Upper lobe of left lung (tissue), 6 donors: ENCODE measurements at regions not wholly inside any gene's neighbourhood (a gene's known extent, or its start where the extent isn't known, plus 50 kb on each side); places are given as distances from the start of the nearest gene placed in this dataset.
A peak's percentile ranks its signal among the peaks of the same experiment; 100 is the strongest.
"Not testable (repeated sequence)": the region's sequence is repeated elsewhere in the genome, so short reads cannot be mapped to it uniquely, and the experiment has no call there.

Experiments
- ATAC-seq, 2 donors: fragments of 200-7000 bp; cut with Tn5 transposase; one replicate each; pipeline ENCODE4 v1.9.1; 2022; ENCODE audit warnings: mild to moderate bottlenecking in 2 of 2, moderate library complexity in 2 of 2; ENCODE audit not compliant: low FRiP score in 2 of 2
- DNase-seq, 2 donors: peaks; one replicate each; pipeline ENCODE4 v3.0.0-alpha.2; 2019 to 2020
- H3K27ac ChIP-seq, 4 donors: fragments of 200-600 bp; sonication (generic); one replicate each; pipeline ENCODE4 v1.5.1; 2016 to 2019
- H3K27me3 ChIP-seq, 4 donors: fragments of 200-600 bp; sonication (generic); one replicate each; pipeline ENCODE4 v1.5.1; 2017 to 2019
- H3K36me3 ChIP-seq, 4 donors: fragments of 200-600 bp; sonication (generic); one replicate each; pipeline ENCODE4 v1.5.1; 2016 to 2019
- H3K4me1 ChIP-seq, 4 donors: fragments of 200-600 bp; sonication (generic); one replicate each; pipeline ENCODE4 v1.5.1; 2018 to 2019
- H3K4me3 ChIP-seq, 4 donors: fragments of 200-600 bp; sonication (generic); one replicate each; pipeline ENCODE4 v1.5.1; 2017 to 2019; ENCODE audit warnings: mild to moderate bottlenecking in 2 of 4, moderate library complexity in 1 of 4
- H3K9me3 ChIP-seq, 4 donors: fragments of 200-600 bp; sonication (generic); one replicate each; pipeline ENCODE4 v1.5.1; 2018 to 2019
- CTCF ChIP-seq, 6 experiments: fragments of 450-650 bp in 4 of 6; fragments of 200-600 bp in 2 of 6; sonication (generic) in 2 of 6; IDR thresholded peaks; one replicate each; pipeline ENCODE4 v1.5.1; 2016 to 2019; ENCODE audit warnings: antibody characterized with exemption in 6 of 6
- EP300 ChIP-seq, 4 donors: sonication (generic); formaldehyde crosslinking; IDR thresholded peaks; one replicate each; pipeline ENCODE4 v1.5.1; 2017; ENCODE audit warnings: antibody characterized with exemption in 4 of 4, control low read depth in 2 of 4
- POLR2A ChIP-seq, 4 donors: fragments of 450-650 bp; IDR thresholded peaks; one replicate each; pipeline ENCODE4 v1.5.1; 2016 to 2017; ENCODE audit warnings: antibody characterized with exemption in 4 of 4, mild to moderate bottlenecking in 2 of 4
- POLR2AphosphoS5 ChIP-seq, 2 donors: sonication (generic); formaldehyde crosslinking; IDR thresholded peaks; one replicate each; pipeline ENCODE4 v1.5.1; 2017; ENCODE audit warnings: antibody characterized with exemption in 2 of 2
- WGBS, 2 donors: methylation state at CpG; one replicate each; pipeline ENCODE4 v1.1.5; 2017 to 2018; 5-methylcytosine and 5-hydroxymethylcytosine counted together
- donor health status: DM: no; HTN: no; CAD: no; lungs with moderate emphysema.
- donor health status: DM: no; HTN: yes; CAD: no; lungs with severe emphysema.

GRCh38 chr18:70781860-70782453, 493.1 kb downstream of the SOCS6 start:
- no peak overlapping the region for H3K27ac ChIP-seq
- ATAC-seq, result peak in 1 of 2 donors; percentile 75
- H3K27me3 ChIP-seq, result no peaks in the 10 kb centered on the region
- TF ChIP-seq POLR2A (IDR thresholded peaks at IDR 0.05) (no peak), EP300 (IDR thresholded peaks at IDR 0.05) (no peak), POLR2AphosphoS5 (IDR thresholded peaks at IDR 0.05) (no peak), CTCF (IDR thresholded peaks at IDR 0.05) (peak in 5 of 6 experiments; percentile 22 to 47 (median 26))
- 1 to 10% methylated on average over 8 of the region's 8 CpGs for WGBS, 2 donors
- no peaks in the 10 kb centered on the region for H3K36me3 ChIP-seq
- no peaks in the 10 kb centered on the region for H3K9me3 ChIP-seq
- H3K4me3 ChIP-seq, result no peak overlapping the region
- DNase-seq, result peak in 1 of 2 donors; percentile 34
- no peaks in the 10 kb centered on the region for H3K4me1 ChIP-seq

- not testable (repeated sequence) for H3K27me3 ChIP-seq, H3K9me3 ChIP-seq, DNase-seq, H3K36me3 ChIP-seq, H3K4me1 ChIP-seq, H3K27ac ChIP-seq, ATAC-seq, H3K4me3 ChIP-seq
- 84 to 87% methylated on average over 3 of the region's 3 CpGs for WGBS, 2 donors
Measured at GRCh38 chr18:70766254-70766653, 477.4 kb downstream of the SOCS6 start.

- Histone ChIP-seq H3K4me3 (no peak overlapping the region), H3K27me3 (no peaks in the 10 kb centered on the region), H3K36me3 (no peaks in the 10 kb centered on the region), H3K4me1 (no peaks in the 10 kb centered on the region), H3K27ac (no peak overlapping the region), H3K9me3 (no peaks in the 10 kb centered on the region)
- ATAC-seq (no peak), DNase-seq (no peak)
- 81% methylated on average over 4 of the region's 4 CpGs for WGBS, 2 donors
- TF ChIP-seq POLR2AphosphoS5 (IDR thresholded peaks at IDR 0.05), result no peak
- TF ChIP-seq POLR2A (IDR thresholded peaks at IDR 0.05), result no peak
- no peak for TF ChIP-seq EP300 (IDR thresholded peaks at IDR 0.05)
- no peak for TF ChIP-seq CTCF (IDR thresholded peaks at IDR 0.05)
Measured at GRCh38 chr18:70762812-70763211, 474.0 kb downstream of the SOCS6 start.

- WGBS, 2 donors, result 95 to 96% methylated on average over 6 of the region's 6 CpGs
Measured at GRCh38 chr18:70758780-70759179, 469.9 kb downstream of the SOCS6 start.

GRCh38 chr18:70754486-70754885, 465.6 kb downstream of the SOCS6 start:
- no peak for ATAC-seq

More at GRCh38 chr18:70758780-70759179, 469.9 kb downstream of the SOCS6 start:
- no peak overlapping the region for H3K27ac ChIP-seq
- no peaks in the 10 kb centered on the region for H3K4me1 ChIP-seq
- DNase-seq (no peak), ATAC-seq (no peak)
- no peak overlapping the region for H3K4me3 ChIP-seq
- TF ChIP-seq POLR2AphosphoS5 (IDR thresholded peaks at IDR 0.05), result no peak
- TF ChIP-seq CTCF (IDR thresholded peaks at IDR 0.05), result no peak
- no peak for TF ChIP-seq EP300 (IDR thresholded peaks at IDR 0.05)
- no peak for TF ChIP-seq POLR2A (IDR thresholded peaks at IDR 0.05)
- no peaks in the 10 kb centered on the region for H3K27me3 ChIP-seq
- H3K9me3 ChIP-seq, result no peaks in the 10 kb centered on the region
- H3K36me3 ChIP-seq, result no peaks in the 10 kb centered on the region

More at GRCh38 chr18:70754486-70754885, 465.6 kb downstream of the SOCS6 start:
- WGBS, 2 donors, result 2 to 39% methylated on average over 1 of the region's 1 CpG
- no peaks in the 10 kb centered on the region for H3K27me3 ChIP-seq
- H3K27ac ChIP-seq, result no peak overlapping the region
- no peak for DNase-seq
- no peaks in the 10 kb centered on the region for H3K9me3 ChIP-seq
- no peaks in the 10 kb centered on the region for H3K36me3 ChIP-seq
- no peak overlapping the region for H3K4me3 ChIP-seq
- TF ChIP-seq POLR2A (IDR thresholded peaks at IDR 0.05) (no peak), POLR2AphosphoS5 (IDR thresholded peaks at IDR 0.05) (no peak), CTCF (IDR thresholded peaks at IDR 0.05) (no peak), EP300 (IDR thresholded peaks at IDR 0.05) (no peak)
- H3K4me1 ChIP-seq, result no peaks in the 10 kb centered on the region
